ENCODE measurements at regions not wholly inside any gene's neighbourhood (a gene's known extent, or its start where the extent isn't known, plus 50 kb on each side); places are given as distances from the start of the nearest gene placed in this dataset.
A peak's percentile ranks its signal among the peaks of the same experiment; 100 is the strongest.

DNA sequence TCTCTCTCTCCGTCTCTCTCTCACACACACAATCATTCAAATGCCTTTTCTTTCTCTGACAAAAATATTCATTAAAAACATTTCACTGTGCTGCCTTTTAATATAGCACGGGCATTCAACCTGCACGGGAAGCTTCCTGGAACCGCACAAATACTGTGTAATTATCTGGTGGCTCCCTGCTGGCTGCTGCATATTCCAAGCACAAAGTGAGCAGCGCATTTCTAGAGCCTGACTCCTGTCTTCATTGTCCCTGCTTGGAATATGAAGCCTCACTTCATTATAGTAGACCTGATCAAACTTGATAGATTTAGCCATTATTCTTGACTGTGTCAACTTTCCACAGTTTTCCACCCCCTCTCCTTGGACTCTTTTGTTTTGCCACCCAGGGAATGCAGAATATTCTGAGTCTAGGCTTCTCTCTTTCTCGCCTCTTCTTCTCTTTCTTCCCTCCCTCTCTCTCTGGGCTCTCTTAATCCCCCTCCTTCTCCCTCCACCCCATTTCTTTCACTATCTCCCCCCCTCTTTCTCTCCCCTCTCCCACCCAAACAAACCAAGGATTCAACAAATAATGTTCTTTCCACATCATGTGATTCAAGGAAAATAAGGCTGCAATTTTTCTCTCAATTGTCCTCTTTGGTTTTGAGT, 672.1 kb upstream of the FANCL start:
- no peak for DNase-seq

DNA sequence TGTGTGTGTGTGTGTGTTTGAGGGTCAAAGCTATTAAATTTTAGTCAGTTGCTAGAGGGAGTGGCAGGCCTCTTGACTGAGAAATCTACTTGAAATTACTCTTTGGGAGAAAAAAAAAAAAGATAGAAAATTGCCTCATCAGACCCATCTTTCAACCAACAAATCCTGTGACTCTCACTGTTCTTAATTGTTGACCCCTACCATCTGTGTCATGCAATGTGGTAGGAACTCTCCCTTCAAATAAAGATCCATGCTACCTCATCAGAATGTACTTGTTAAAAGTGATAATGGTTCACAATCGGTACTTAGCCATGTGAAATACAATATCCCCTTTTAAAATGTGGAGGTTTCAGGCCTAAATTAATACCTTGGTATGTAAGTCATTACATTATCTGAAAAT, 670.8 kb upstream of the FANCL start:
- DNase-seq = no peak

- DNase-seq = no peak
Measured at GRCh38 chr2:58908501-58909154, 667.5 kb upstream of the FANCL start.

- DNase-seq = no peak
Measured at GRCh38 chr2:58907644-58908043, 666.5 kb upstream of the FANCL start.

- DNase-seq = no peak
Measured at GRCh38 chr2:58906081-58906645, 665.0 kb upstream of the FANCL start.

GRCh38 chr2:58904095-58904494, 663.0 kb upstream of the FANCL start:
- DNase-seq = no peak

DNA sequence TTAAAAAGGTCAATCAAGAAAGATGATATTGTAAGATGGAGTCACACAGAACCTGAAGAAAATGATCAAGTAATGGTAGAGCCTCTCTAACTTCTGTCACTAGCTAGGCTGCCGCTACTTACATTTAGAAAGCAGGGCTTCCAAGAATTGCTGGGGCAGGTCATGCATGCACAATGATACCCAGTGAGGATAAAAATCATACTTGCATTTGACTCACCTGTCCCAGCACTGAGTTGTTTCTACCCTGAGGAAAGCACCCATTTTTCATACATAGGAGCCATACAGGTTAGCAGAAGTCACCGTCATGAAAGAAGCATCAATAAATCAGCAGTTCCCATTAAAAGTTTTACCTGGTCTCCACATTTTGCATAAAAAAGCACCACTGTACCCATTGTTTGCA, 662.3 kb upstream of the FANCL start:
- DNase-seq = no peak

GRCh38 chr2:58900246-58901027, 659.3 kb upstream of the FANCL start:
- DNase-seq = peak in 1 of 3 donors; percentile 42

- peak in 1 of 3 donors; percentile 38 for DNase-seq
Measured at GRCh38 chr2:58899692-58900091, 658.6 kb upstream of the FANCL start.

GRCh38 chr2:58896638-58897037, 655.5 kb upstream of the FANCL start:
- peak in 2 of 3 donors; percentile 47 to 49 for DNase-seq

DNA sequence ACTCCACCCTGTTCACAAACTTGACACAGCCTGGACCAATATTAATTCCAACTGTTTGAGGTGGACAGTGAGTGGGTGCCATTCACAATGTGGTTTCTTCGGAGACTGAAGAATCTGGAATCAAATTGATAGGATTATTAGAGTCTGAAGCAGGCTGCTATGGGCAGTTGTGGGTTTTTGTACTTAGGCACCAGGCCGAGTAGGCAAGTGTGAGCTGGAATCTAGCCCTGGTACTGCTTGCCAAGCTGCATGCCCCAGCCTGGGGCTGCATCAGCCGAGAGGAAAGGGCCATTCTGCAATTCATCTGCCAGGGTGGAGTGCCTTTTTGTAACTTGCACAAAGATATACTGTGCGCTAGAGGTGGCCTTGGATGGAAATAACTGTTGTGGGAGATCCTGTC, 654.7 kb upstream of the FANCL start:
- DNase-seq = no peak

GRCh38 chr2:58893656-58894351, 652.7 kb upstream of the FANCL start:
- no peak for DNase-seq

- no peak for DNase-seq
Measured at GRCh38 chr2:58891828-58892377, 650.8 kb upstream of the FANCL start.

GRCh38 chr2:58890865-58891525, 649.9 kb upstream of the FANCL start:
- no peak for DNase-seq

DNA sequence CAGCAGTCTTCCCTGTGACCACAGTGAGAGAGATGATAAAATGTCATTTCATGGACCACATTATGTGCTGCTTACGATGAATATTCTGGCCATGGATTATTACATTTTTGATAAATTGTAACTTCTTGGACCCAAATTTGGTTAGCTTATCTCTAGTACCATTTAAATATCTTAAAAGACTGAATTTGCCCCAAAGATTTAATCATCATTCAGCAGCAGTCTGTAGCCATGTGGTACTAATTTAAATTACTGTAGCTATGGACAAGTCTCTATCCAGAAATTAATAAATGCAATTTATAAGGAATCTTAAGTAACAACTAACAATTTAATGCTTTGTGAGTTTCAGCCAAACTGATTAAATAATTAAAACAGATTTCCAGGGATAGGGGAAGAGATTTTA, 644.9 kb upstream of the FANCL start:
- no peak for DNase-seq

DNA sequence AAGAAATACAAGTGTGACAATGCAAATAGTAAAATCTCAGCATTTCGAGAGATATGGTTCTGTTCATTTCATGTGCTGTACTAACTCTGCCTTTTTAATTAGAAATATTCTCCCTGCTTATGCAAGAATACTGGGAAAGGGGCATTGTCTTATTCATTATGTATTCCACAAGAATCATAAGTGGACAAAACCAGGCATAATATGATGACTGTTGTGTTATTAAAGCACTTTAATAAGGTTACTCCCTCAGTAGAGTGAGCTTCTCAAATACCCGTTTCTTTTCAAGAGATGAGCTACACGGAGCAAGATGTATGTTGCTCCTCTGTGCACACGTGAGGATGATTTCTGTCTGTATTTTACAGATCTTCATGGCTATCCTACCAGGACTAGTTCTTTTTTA, 638.7 kb upstream of the FANCL start:
- no peak for DNase-seq

GRCh38 chr2:58878778-58879177, 637.7 kb upstream of the FANCL start:
- DNase-seq = no peak

DNA sequence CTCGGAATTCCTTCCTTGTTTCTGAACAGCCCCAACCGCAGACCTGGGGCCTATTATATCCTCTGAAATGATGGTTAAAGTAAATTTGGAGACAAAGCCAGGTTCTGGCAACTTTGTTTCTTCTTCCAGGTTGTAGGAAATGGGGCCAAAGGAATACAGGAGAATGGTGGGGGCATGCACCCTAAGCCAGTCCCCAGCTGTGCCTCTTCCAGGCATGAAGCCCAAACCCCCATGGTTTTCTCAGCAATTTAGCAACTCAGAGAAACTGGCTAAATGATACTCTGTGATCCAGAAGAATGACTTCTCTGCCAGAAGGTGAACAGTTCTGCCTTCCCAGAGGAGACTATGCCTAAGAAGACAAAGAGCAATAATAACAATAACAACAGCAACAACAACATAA, 635.0 kb upstream of the FANCL start:
- peak in 1 of 3 donors; percentile 59 for DNase-seq

- DNase-seq = peak; percentile 30 to 80 (median 48)
Measured at GRCh38 chr2:58875436-58875835, 634.3 kb upstream of the FANCL start.

DNA sequence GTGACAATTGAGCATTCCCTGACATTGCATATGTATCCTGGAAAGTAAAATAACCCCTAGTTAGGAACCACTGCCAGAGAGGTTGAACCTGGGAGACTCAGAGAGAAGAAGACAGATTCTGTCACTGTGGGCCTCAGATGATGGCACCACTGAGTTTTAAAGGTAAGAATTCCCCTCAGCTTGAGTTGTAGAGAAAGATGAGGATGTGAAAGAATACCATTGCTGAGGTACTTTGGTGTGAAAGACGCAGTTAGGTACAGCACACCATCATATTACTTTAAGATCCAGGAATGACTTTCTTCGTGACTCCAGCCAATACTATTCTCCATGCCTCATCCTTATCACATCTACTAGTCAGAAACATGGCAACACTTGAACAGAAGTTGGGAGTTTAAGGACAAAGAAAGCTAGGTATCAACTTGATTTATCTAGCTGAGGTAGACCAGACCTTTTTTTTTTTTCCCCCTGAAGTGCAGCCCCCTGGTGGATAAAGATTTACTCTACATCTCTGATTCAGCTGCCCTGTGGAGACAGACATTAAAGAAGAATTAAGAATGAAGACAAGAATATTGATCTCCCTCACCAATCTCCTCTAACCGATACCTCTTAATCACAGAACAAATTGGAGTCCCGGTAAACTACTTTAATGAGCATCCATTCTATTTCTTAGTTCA, 630.5 kb upstream of the FANCL start:
- no peak for DNase-seq

DNA sequence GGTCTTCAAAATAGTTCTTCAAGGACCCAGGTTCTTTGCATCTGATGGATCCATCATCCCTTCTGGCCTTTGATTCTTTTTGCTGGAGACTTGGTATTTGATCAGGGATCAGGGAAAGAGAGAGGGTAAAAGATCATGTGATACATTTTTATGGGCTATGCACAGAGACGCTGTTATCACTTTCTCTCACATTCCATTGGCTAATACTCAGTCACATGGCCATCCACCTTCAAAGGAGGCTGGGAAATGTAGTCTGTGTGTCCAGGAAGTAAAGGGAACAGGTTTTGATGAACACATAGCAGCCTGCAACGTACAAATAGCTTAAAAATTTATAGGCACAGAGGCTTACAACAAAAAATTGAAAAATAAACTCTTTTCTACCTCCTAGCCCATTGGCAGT, 629.6 kb upstream of the FANCL start:
- no peak for DNase-seq

Measured in muscle of back (tissue), 3 donors.